Dermis microvascular lymphatic vessel endothelial cell (primary cell): ENCODE measurements at regions not wholly inside any gene's neighbourhood (a gene's known extent, or its start where the extent isn't known, plus 50 kb on each side); places are given as distances from the start of the nearest gene placed in this dataset.

Experiments used
- DNase-seq, 2 donors: peaks; one replicate each; pipeline versions ENCODE4 v3.0.0 to v3.0.0-alpha.2; 2010; ENCODE audit warnings: low read depth in 2 of 2

DNA sequence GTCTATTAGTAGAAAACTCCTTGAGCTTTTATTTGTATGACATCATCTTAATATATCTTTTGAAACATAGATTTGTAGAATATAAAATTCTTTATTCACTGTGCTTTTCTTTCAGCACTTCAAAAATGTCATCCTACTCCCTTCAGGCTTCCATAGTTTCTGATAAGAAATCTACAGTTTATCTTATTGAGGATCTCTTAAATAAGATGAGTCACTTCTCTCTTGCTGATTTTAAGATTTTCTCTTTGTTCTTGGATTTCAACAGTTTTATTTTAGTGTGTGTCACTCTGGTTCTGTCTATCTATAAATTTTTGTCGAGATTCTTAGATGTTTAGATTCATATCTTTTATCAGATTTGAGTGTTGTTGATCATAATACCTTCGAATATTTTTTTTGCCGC lies 566.1 kb upstream of the CHORDC1 start:
- no peak for DNase-seq

DNA sequence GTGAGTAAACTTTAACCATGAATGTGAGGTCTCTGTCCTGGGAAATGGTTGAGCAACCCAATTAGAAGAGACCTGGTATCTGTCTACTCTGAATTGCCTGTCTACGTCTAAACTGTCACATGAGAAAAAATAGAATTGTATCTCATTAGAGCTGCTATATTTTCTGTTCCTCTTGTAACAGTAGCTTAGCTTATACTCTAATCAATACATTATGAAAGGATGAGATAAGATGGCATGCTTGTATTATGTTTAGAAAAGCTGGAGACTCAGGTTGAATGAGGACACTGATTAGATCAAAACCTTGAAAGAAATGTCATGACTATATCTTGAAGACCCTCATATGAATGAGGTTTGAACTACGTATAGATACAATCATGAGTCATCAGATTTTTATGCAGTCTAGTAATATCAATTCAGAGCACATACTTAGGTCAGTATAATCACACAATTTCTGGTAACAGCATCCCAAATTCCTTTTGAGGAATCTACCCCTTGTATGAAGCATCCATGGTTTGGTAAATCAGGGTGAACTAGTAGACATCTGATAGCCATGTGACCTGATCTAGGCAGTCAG lies 561.5 kb upstream of the CHORDC1 start:
- DNase-seq = no peak

- no peak for DNase-seq
Measured at GRCh38 chr11:90783111-90783510, 560.3 kb upstream of the CHORDC1 start.

GRCh38 chr11:90779098-90779497 lies 556.2 kb upstream of the CHORDC1 start:
- no peak for DNase-seq

DNA sequence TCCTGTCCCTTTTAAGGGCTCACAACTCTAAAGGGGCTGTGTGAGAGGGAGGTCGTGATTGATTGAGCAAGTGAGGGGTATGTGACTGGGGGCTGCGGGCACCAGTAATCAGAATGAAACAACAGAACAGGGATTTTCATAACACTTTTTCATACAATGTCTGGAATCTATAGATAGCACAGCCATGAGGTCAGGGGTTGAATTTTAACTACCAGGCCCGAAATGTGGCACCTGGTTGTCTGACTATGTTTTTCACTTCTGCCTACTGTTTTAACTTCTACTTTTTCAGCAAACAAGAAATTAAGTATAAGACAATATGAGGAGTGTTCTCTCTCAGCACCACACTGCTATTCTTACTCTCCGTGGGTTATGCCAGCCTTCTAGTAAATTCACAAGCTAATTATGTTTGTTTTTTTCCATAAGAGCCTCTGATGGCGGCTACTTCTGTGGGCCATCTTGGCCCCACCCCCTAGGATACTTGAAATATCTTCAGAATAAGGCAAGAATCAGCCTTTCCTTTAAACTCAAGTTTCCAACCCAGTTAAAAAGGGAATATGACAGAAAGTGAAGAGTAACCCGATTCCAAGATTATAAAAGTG lies 552.8 kb upstream of the CHORDC1 start:
- no peak for DNase-seq

DNA sequence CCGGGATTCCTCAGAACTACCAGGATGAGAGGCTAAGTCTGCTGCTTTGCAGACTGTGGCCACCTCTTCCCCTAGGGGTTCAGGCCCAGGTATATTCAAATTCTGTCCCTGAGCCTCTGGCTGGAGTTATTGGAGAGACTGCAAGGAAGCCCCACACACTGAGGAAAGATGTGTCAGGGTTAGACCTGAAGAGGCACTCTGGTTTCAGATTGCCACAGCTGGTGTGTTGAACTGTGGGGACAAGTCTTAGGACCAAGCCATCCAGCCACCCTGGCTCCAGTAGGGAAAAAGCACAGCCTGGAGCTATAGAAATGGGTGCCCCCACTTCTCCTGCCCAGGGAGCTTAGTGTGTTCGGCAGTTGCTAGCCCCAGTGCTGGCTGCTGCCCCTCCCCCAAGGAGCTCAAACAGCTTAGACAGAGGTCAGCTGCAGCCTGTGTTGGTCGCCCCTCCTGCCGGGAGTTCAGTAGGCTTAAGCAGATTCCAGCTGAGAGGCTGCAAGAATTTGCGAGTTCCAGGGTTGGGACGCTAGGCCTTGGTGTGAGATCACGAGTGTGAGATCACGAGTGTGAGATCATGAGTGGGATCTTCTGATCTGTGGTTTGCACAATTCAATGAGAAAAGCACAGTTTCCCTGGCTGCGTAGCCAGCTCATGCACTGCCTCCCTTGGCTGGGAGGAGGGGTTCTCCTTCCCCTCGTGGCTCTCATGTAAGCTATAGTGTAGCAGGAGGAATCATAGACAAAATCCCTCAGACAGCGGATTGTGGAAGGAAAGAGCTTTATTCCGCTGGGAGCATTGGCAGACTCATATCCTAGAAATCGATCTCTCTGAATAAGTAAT lies 552.1 kb upstream of the CHORDC1 start:
- DNase-seq = no peak

- DNase-seq = no peak
Measured at GRCh38 chr11:90770007-90770406, 547.2 kb upstream of the CHORDC1 start.

DNA sequence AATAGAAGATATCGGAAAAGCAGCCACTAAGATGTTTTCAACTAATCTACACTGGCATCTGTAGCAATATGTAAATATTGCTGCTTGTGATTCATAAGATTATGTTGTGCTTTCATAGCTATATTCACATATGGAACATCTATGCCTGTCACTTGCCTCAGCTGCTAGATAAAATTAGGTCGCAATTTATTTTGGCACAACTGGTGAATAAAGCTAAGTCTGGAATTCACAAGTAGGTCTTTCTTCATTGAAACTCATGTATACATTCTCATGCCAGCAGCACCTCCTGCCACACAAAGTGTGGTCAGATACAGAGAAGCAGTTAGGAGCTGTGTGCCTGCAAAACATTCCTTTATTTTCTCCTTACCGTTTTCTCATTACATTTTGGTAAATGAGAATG lies 543.3 kb upstream of the CHORDC1 start:
- no peak for DNase-seq

GRCh38 chr11:90764691-90765090 lies 541.8 kb upstream of the CHORDC1 start:
- DNase-seq = no peak

- no peak for DNase-seq
Measured at GRCh38 chr11:90757849-90758494, 535.1 kb upstream of the CHORDC1 start.

DNA sequence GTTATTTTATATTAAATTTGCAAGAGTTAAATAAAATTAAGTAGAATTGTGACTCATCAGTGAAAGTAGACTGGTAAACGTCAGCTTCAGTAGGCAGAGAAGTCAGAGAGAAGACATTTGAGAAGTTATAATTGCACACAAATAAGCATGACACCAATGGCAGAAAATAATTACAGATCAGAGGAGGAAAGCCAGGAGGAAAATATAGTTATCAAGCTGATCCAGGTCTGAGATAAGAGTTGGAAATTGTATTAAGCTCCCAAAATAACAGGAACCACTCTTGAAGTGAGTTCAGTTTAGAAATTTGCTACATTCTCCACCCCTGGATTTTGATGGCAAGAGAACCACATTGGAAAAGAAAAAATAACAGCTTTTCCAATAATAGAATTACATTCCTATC lies 533.8 kb upstream of the CHORDC1 start:
- no peak for DNase-seq

DNA sequence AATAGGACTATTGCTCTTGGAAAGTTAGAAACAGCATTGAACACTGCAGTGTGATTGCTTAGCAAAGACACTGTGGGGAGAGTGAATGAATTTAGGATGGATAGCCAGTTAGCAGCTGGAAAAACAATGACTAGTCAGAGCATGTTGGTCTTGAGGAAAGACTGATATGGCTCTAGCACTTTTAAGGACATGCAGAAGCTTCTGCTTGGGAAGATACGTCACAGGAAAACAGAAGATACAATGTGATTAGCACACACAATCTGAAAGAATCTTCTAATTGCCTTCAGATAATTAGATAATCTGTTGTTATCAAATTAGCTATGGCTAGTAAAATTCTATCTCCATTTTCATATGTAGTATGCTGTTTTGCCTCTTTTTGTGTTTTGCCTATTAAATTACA lies 530.7 kb upstream of the CHORDC1 start:
- DNase-seq = no peak

- peak in 1 of 2 donors; percentile 3 for DNase-seq
Measured at GRCh38 chr11:90747057-90747456, 524.2 kb upstream of the CHORDC1 start.

DNA sequence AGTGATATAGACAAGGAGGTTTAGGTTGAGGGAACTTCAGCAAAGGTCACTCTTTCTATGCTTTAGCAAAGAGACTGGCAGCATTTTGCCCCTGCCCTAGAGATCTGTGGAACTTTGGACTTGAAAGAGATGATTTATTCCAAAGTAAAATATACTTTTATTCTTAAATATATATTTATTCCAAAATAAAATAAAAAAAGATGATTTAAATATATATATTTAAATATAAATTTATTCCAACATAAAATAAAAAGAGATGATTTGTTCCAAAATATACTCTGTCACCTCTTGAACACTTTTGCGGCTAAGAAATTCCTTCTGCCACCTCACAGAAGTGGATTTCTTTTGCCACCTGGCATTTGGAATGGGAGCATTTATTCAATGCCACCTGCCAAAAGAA lies 521.3 kb upstream of the CHORDC1 start:
- DNase-seq = no peak

DNA sequence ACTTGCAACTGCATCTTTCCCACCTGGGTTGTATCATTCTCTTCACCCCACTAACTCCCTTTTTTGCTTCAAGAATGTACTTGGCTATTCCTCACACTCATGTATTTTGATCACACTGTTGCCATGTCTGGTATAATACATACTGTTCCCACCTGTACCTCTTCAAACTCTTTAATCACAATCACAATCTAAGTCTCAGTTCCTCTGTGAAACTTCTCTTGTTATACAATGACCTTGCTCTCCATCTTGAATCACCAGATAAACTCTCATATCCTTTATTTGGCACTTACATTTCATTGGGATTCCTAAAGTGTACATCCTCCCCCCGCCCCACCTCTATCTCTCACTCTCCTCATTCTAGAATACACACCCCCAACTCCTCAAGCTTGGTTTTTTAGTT lies 516.0 kb upstream of the CHORDC1 start:
- DNase-seq = no peak

GRCh38 chr11:90737444-90738050 lies 514.7 kb upstream of the CHORDC1 start:
- no peak for DNase-seq

DNA sequence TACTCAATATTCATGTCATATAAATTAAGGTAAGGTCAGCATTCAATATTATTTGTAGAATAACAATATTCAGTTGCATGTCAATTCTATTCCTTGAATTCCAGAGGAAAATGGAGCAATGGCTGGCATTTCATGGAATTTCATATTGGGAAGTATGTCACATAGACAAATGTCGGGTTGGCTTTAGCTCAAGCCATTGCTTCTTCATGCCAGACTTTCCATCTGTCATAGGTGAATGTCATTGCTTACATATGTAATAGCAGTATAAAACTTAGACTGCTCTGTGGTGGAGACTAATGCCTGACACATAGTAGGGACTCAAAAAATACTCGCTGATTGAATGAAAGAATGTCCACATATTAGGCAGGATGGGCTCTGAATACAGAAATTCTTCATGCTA lies 509.6 kb upstream of the CHORDC1 start:
- DNase-seq = no peak

- DNase-seq = no peak
Measured at GRCh38 chr11:90723475-90723874, 500.6 kb upstream of the CHORDC1 start.

DNA sequence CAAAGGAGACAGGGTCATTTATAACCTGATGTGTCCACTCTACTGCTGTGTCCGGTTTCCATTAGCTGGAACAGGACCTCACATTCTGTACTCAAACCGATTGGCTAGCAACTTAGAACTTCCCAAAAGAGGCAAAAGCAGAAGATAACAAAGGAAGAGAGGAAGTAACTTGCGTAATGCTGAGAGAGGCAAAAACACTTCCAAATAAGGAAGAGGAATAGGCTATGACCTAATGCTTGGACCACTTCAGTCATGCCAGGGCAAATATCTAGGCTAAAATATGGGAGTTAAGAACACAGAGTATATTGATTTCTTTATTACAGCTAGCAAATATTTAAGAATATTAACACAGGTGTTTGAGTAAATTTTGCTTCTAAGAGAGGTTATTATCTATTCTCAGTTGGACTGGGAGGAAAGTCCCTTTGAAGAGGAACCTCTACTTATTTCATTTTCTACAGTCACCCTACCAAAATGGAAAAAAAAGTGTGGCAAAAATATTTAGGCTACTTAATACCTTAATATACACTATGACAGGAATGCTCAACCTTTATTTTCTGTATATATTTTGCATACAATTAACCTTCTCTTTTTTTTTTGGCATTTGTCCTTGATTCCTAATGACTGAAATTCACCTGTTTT lies 499.8 kb upstream of the CHORDC1 start:
- peak in 1 of 2 donors; percentile 2 for DNase-seq

GRCh38 chr11:90717522-90717921 lies 494.7 kb upstream of the CHORDC1 start:
- no peak for DNase-seq

DNA sequence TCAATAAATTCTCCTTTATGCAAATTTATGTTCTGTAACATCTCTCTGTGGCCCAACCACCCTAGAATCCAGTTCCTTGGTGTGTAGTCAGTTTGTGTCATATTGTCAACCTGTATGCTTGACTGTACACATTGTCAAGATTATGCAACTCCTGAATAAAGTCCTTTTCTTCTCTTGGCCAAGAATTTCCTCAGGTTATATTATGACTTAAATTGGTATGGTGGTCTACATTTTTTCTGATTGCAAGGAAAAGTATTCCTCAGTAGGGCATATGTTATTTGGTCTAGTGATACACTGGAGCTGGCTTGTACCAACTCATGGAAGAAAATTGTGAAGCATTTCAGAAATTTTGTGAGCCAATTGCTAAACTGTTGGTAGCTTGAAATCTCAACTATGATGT lies 482.8 kb upstream of the CHORDC1 start:
- no peak for DNase-seq

DNA sequence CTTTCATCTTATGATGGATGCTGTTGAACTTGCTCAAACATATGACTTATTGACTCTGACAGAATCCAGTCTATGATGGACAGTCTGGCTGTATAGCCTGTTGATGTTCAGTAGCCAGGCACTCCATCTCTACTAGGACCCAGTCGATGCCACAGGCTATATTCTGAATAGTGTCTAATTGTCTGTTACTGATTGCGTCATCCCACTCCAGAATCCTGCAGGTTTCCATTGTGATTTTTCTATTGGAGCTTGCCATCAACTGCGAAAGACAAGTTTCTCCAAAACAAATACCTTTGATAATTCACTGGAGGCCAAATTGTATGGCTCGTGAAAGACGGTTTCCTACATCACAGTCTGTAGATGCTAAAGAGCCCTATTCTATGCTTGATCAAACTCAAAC lies 481.7 kb upstream of the CHORDC1 start:
- DNase-seq = no peak
